ENCODE measurements at regions not wholly inside any gene's neighbourhood (a gene's known extent, or its start where the extent isn't known, plus 50 kb on each side); places are given as distances from the start of the nearest gene placed in this dataset.

- TF ChIP-seq CTCF (IDR thresholded peaks at IDR 0.05; ENCODE audit: low read depth, low read length): no peak
- H3K4me1 ChIP-seq: peaks cover 4% of the 10 kb centered on the region
- no peak overlapping the region for H3K4me3 ChIP-seq (ENCODE audit: low read depth, low read length)
- no peak for DNase-seq
- H3K27me3 ChIP-seq: no peaks in the 10 kb centered on the region
- H3K9me3 ChIP-seq: no peaks in the 10 kb centered on the region
- no peaks in the 10 kb centered on the region for H3K36me3 ChIP-seq
Measured at GRCh38 chr7:81605493-81605892, 164.4 kb downstream of the HGF start.

- H3K4me1 ChIP-seq: peaks cover 4% of the 10 kb centered on the region
- TF ChIP-seq CTCF (IDR thresholded peaks at IDR 0.05; ENCODE audit: low read depth, low read length): no peak
- H3K27me3 ChIP-seq: no peaks in the 10 kb centered on the region
- H3K4me3 ChIP-seq (ENCODE audit: low read depth, low read length): no peak overlapping the region
- no peaks in the 10 kb centered on the region for H3K36me3 ChIP-seq
- H3K9me3 ChIP-seq: no peaks in the 10 kb centered on the region
- DNase-seq: no peak
Measured at GRCh38 chr7:81604808-81605174, 165.1 kb downstream of the HGF start.

- no peak for TF ChIP-seq CTCF (IDR thresholded peaks at IDR 0.05; ENCODE audit: low read depth, low read length)
- H3K27me3 ChIP-seq: no peaks in the 10 kb centered on the region
- peaks cover 4% of the 10 kb centered on the region for H3K4me1 ChIP-seq
- no peak for DNase-seq
- no peaks in the 10 kb centered on the region for H3K9me3 ChIP-seq
- H3K4me3 ChIP-seq (ENCODE audit: low read depth, low read length): no peak overlapping the region
- no peaks in the 10 kb centered on the region for H3K36me3 ChIP-seq
Measured at GRCh38 chr7:81604075-81604807, 165.6 kb downstream of the HGF start.

GRCh38 chr7:81600608-81601007 is 169.2 kb downstream of the HGF start:
- no peaks in the 10 kb centered on the region for H3K36me3 ChIP-seq
- TF ChIP-seq CTCF (IDR thresholded peaks at IDR 0.05; ENCODE audit: low read depth, low read length): no peak
- DNase-seq: no peak
- H3K9me3 ChIP-seq: no peaks in the 10 kb centered on the region
- H3K4me1 ChIP-seq: peaks cover 3% of the 10 kb centered on the region
- H3K4me3 ChIP-seq (ENCODE audit: low read depth, low read length): no peak overlapping the region
- no peaks in the 10 kb centered on the region for H3K27me3 ChIP-seq

- H3K9me3 ChIP-seq: no peaks in the 10 kb centered on the region
- H3K27me3 ChIP-seq: no peaks in the 10 kb centered on the region
- H3K36me3 ChIP-seq: no peaks in the 10 kb centered on the region
Measured at GRCh38 chr7:81598951-81599350, 170.9 kb downstream of the HGF start.

More at GRCh38 chr7:81598951-81599350, 170.9 kb downstream of the HGF start:
- Histone ChIP-seq H3K4me3 (ENCODE audit: low read depth, low read length) (no peak overlapping the region), H3K4me1 (no peaks in the 10 kb centered on the region)
- no peak for TF ChIP-seq CTCF (IDR thresholded peaks at IDR 0.05; ENCODE audit: low read depth, low read length)
- DNase-seq: no peak

Measured in BE2C (cell line).